ENCODE measurements at regions not wholly inside any gene's neighbourhood (a gene's known extent, or its start where the extent isn't known, plus 50 kb on each side); places are given as distances from the start of the nearest gene placed in this dataset.
A peak's percentile ranks its signal among the peaks of the same experiment; 100 is the strongest.
"Not testable (repeated sequence)": the region's sequence is repeated elsewhere in the genome, so short reads cannot be mapped to it uniquely, and the experiment has no call there.

DNA sequence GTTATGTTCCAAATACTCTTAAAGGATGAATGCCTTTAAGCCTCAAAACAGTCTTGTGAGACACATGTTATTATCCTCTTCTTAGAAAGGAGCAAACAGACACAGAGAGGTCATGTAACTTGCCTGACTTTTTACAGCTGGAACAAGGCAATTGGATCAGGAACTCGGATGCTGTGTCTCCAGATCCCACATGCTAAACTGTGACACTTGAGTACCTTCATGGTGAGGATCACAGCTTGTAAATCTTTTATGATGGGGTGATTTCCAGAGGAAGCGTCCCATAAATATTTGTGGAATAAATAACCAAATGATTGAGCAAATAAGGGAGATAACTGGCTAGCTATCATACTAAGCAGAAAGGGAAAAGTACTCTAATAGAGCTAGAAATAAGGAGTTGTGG lies 171.2 kb downstream of the C11orf91 start:
- DNase-seq (ENCODE audit: low read depth in 2 of 2): no peak

DNA sequence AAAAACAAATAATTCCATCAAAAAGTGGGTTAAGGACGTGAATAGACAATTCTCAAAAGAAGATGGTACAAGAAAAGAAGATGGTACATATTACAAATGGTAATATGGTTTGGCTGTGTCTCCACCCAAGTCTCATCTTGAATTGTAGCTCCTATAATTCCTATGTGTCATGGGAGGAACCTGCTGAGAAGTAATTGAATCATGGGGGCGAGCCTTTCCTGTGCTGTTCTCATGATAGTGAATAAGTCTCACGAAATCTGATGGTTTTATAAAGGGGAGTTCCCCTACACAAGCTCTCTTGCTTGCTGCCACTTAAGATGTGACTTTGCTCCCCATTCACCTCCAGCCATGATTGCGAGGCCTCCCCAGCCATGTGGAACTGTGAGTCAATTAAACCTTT lies 172.9 kb downstream of the C11orf91 start:
- DNase-seq (ENCODE audit: low read depth in 2 of 2): not testable (repeated sequence)

DNA sequence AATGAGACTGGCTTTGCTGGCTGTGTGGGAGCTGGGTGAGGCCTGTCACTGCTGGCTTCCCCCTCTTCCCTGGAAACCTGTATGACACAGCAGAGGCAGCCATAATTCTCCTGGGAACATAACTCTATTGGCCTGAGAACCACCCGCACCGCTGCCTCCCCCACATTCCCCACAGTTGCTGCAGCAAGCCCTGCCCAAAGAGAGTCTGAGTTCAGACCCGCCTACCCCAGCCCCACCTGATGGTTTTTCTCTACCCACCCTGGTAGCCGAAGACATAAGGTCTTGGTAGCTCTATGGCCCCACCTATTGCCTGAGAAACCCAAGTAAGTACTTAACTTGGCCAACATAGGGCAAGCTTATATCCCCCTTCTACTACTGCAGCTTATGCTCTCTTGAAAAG lies 174.8 kb downstream of the C11orf91 start:
- no peak for DNase-seq (ENCODE audit: low read depth in 2 of 2)

DNA sequence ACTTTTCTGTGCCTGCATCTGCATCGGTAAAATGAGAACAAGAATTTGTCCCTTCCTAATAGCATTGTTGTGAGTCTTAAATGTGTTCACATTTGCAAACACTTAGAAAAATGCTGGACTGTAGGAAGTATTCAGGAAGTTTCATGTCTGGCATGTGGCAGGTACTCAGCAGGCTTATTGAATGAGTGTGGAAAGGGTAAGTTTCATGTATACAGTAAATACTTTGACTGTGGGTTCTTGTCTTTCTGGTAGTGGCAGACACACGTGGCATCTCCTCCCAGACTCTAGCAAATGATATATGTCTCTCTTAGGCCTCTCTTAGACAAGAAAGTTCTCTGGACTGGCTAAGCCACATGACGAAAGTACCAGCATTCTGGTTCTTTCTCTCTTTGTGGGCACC lies 179.2 kb downstream of the C11orf91 start:
- DNase-seq (ENCODE audit: low read depth in 2 of 2): no peak

DNA sequence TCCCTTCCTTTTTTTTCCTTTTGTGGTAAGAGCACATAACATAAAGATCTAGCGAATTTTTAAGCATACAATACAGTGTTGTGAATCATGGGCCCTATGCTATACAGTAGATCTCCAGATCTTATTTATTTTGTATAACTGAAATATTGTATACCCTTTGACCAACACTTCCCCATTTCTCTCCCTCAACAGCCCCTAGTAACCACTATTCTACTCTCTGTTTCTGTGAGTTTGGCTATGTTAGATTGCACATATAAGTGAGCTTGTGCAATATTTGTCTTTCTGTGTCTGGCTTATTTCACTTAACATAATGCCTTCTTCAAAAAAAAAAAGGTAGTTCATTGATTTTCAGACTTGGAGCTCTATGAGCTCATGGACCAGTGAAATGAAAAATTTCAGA lies 180.5 kb downstream of the C11orf91 start:
- no peak for DNase-seq (ENCODE audit: low read depth in 2 of 2)

DNA sequence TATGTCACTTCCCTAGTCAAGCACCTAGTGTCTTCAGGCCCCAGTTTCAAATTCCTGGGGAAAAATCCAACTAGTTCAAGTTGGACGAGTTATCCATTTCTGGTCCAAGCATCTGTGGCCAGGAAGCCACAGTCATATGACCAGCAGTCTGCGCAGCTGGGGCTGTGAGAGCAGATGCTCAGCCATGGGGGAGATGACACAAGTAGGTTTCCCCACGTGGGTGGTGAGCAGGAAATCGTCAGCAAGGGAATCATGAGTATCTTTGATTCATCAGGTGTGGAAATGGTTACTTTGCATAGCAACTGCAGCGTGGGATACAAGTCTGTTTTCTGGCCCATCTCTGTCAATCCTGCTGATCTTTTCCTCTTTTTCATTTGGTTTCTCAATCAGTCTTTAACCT lies 185.3 kb downstream of the C11orf91 start:
- peak in 1 of 2 donors; percentile 81 for DNase-seq (ENCODE audit: low read depth in 2 of 2)

DNA sequence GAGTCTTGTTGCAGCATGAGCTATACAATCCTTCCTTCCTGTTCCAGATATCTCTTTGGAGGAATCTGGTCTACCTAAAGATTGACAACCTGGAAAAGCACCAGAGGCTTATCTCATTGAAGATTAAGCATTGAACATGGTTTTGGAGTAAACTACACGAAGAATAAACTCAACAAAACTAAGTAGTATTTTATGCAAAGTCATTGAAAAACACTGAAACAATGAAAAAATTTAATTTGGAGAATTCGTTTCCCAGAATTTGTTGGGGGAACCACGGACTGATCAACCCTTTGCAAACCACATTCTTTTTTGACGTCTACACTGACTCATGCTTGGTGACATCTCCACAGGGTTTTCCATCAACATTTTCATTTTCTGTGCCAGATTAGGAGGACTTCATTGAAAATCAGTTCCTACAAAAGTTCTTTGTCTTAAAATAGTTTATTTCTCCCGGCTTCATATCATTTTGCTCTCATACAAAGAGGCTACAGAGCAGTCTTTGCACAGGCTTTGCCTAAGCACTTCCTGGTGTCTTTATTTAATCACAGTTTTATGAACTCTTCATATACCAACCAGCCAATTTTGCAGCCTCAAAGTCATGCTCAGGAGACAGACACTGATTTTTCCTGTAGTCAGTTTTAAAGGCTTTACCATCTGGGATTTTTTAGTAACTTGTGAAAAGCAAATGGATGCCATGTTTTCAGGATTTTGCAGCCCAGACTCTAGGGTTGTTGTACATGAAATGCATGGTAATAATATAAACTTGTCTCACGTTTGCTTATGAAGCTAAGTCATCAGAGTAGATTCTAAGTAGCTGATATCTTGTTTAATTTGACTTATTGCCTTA lies 186.3 kb downstream of the C11orf91 start:
- DNase-seq (ENCODE audit: low read depth in 2 of 2): no peak

DNA sequence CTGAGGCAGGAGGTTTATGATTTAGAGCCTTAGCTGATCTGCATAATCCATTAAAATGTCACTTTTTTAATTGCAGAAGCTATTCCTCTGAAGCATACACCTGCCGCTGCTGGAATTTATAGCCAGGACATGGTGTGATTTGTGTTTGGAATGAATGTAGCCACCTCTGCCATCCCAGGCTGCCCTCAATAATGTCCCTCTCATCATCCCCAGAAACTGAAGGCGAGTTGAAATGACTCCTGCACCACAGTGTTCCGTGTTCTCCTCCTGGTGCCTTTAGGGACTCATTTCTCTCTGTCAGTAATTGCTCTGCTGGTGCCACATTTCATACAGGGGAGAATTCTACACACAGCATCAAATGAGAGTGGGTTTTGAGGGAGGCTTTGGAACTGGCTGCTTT lies 191.0 kb downstream of the C11orf91 start:
- DNase-seq (ENCODE audit: low read depth in 2 of 2): no peak

DNA sequence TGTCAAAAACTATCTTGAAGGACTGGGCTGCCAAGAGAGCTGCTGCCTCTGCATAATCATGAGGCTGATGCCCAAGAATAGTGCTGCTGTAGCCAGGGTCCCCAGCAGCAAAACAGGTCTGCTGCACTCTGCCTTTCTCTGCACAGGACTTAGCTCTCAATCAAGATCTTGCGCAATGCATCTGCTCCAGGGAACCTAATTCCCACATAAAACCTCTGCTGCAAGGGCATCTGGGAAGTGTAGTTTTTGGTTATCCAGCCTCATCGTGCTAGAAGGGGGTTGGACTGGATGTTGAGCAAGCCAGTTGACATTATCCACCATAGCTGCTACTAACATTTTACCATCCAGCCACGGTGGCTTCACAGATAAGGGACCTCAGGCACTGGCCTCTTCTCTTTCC lies 192.7 kb downstream of the C11orf91 start:
- DNase-seq (ENCODE audit: low read depth in 2 of 2): peak; percentile 15 to 42

DNA sequence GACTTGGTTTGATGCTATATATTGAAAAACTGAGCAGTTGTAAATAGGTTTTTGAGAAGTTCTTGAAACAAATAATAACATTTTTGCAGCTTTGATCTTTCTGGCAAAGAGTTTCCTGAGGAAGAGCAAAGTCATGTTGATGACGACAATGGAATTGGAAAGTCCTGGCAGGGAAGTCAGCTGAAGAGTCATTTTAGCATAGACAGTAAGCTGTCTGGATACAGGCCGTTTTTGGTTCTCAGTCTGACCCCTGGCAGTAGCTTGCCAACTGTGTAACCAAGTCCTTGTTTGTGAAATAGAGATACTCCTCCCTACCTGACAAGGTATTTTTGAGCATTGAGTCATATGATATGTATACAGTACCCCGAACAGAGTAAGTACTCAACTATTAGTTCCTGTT lies 193.3 kb downstream of the C11orf91 start:
- peak; percentile 50 to 89 for DNase-seq (ENCODE audit: low read depth in 2 of 2)

DNA sequence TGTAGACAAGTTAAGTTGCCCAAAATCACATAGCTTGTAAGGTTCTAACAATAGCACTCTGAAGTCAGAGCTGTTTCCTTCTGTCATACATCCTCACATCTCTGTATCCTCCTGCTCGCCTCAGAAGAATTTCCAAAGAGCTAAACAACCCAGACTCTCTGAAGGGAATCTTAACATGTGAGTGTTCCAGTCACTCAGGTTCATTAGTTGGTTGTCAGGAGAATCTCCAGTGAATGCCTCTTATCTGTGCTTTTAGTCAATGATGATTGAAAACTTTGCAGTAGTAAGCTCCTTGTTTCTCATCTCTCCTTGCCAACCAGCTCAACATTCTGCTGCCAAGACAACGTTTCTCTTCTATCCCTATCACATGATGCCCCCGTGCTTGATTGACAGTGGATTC lies 195.5 kb downstream of the C11orf91 start:
- DNase-seq (ENCODE audit: low read depth in 2 of 2): peak in 1 of 2 donors; percentile 31

DNA sequence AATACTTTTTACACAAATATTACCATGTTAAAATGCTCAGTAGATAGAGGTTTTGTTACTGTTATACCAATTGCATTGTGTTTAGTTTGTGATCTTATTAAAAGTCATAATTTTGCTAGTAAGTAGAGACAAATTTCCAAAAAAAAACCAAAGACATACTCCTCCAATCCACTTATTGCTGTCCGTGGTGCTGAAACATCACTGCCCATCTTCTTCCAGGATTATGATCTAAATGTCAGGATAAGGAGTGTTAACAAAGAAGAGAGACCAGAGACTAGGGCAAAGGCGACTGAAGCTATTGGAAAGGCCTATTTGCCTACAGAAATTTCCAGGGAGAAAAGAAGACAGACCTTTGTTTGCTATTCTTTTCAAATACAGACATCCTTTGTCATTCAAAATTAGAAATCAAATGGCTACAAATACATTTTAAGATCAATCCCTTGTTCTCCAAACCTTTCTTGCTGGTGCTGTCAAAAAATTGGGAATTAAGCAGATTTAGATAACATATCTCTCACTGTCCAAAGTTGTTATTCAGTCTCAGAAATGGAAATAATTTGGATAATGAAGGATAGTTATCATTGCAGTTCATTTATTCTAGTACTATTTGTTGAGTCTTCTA lies 199.7 kb downstream of the C11orf91 start:
- DNase-seq (ENCODE audit: low read depth in 2 of 2): peak; percentile 44 to 57

DNA sequence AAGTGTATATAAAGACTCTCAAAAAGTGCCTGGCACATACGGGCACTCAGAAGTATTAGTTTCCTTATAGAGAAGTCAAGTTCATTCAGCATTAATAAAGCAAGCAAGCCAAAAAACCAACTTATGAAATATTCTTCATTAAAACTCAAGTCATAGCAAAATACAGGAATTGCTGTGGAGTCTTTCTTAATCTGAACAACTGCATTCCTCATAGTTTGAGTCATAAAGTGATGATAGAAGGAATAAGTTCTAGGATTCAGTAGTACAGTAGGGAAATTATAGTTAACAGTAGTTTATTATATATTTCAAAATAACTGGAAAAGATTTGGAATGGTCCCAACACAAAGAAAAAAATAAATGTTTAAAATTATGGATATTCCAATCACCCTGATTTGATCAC lies 200.3 kb downstream of the C11orf91 start:
- DNase-seq (ENCODE audit: low read depth in 2 of 2): no peak

DNA sequence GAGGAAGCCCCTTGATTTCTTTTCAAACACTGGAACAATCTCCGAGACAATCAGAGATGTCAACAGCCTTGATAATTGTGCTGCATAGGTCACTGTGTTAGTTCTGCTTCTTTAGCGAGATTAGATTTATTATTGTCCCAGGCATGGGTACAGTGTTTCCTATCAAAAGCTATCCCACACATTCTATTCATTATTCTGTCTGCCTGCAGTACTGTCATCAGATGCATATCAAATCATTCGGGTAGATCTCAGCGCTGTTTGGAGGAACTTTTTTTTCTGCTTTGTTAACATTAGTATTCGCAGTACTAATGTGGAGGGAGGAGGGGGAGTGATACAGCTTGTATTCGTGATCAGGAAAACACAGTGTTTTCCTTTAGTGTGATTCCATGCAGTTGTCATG lies 208.0 kb downstream of the C11orf91 start:
- no peak for DNase-seq (ENCODE audit: low read depth in 2 of 2)

DNA sequence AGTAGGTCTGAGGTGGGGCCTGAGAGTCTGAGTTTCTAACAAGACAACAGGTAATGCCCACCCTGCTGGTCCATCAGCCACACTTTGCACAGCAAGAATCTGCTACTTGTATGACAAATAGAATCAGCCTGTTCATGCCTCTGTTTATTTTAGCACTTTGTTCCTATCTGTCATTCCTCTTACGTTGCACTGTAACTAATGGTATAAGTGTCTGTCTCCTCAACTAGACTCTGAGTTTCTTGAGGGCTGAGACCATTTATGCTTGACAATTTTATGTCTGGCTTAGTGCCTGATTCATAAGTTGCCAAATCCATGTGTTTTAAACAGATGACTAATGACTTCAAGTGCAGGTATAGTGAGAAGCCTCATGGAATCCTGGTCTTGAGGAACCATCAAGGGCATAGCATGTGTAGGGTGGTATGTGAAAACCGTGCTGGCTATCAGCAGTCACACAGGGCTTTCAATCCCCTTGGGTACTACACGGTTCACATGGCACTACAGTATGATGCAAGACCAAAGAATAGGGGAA lies 209.7 kb downstream of the C11orf91 start:
- no peak for DNase-seq (ENCODE audit: low read depth in 2 of 2)

DNA sequence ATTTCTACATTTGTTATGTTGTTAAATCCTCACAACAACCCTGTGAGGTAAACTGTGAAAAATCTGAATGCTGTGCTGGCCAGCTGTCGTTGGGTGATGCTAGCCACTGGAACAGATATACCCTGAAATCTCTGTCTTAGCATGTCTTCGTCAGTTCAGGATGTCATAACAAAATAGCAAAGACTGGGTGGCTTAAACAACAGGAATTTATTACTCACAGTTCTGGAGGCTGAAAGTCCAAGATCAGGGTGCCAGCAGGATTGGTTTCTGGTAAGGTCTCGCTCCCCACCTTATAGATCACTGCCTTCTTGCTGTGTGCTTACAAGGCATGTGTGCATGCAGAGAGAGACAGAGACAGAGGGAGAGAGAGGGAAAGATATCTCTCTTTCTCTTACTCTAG lies 211.7 kb downstream of the C11orf91 start:
- no peak for DNase-seq (ENCODE audit: low read depth in 2 of 2)

DNA sequence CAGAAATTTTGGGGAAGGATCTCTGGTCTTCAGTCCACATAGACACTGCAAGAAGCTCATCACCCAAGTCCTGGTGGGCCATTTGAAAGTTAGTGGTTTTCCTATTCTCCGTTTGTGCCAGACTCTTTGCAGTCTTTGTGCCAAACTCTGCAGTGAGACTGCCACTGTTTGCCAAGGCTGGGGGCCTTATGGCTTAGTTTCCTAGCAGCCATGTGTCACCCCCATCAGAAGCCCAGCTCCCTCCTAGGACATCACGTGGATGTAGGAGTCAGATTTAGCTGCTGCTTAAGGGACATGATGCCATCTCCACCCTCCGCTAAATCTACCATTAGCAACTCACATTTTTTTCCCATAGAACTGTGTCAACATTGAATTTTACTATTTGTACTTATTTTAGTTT lies 220.0 kb downstream of the C11orf91 start:
- no peak for DNase-seq (ENCODE audit: low read depth in 2 of 2)

DNA sequence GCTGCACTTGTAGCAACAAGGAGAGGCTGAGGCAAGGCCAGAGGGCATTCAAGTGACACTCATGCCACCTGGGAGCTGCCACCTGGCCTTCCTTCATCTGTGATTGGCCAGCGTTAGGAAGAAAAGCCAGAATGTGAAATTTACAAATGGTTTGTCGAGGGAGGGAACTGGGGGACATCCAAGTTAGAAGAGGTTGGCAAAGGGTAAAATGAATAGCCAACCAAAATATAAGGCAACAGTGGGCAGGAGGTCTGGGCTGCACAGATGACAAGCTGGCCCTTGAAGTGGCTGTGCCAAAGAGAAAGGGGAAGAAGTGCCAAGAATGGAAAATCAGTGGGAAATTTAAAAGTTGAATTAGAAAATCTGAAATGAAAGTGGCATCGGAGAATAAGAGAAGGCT lies 221.4 kb downstream of the C11orf91 start:
- no peak for DNase-seq (ENCODE audit: low read depth in 2 of 2)

DNA sequence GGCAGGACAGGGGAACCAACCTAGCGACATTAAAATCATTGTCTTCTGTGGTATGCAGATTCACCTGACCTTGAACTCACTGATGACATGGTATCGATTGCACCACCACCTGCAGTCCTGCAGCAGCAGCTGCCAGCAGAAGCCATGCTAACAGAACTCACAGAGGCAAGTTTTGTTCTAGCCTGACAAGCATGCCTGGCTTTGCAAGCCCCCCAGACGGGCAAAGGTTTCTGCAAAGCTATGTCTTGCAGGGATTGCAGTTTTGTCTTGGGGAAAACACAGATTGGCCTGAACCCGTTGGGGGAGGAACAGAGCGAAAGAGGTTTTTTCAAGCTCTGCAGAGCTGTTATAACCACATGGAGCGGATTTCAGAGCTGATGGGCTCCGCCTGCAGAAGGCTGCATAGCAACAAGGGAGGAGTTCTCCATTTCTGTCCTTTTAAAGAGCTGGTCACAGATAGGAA lies 221.0 kb downstream of the HIPK3 start:
- DNase-seq (ENCODE audit: low read depth in 2 of 2): no peak

DNA sequence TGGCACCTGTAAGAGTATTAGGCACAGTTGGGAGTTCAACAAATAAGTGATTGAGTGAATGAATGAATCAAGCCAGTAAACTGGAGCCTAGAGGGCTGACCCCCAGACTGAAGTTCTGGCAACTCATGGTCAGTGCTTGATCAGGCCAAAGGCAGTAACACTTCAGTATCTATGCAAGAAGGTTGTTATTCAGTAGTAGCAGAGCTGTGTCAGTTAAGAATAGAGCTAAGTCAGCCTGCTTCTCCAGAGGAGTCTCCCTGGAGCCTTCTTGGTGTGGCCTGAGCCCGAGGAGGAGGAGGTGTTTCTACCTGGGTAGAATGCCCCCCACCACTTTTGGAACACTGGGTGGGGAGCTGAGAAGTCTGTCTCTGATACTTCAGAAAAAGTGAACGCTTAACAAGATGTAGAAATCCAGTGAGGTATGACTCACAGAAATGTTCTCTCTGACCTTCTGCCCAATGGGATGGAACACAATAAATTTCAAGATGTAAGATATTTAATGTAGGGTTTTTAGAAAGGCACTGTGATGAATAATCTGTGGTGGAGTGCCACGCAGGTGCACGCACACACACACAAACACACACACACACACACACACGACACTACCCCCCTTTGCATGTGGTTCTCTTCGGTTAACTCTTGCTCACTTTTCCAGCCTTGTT lies 219.9 kb downstream of the HIPK3 start:
- DNase-seq (ENCODE audit: low read depth in 2 of 2): peak in 1 of 2 donors; percentile 35

DNA sequence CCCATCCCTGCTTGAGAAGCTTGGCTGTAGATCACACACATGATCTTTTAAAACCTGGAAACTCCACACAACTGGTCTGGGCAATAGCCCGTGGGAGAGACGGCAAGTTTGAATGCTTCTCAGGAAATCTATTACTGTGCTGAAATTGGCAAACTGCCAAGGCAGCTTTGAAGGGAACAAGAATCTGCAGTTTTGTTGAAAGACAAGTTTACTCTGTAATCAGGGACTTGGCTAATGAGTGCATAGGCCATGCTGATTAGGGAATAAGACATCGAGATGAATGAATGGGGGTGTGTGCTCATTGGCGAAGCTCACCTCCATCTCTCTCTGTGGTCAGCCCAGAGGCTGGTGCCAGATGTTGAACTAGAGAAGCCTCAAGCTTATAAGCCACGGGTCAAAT lies 218.8 kb downstream of the HIPK3 start:
- peak; percentile 65 to 91 for DNase-seq (ENCODE audit: low read depth in 2 of 2)

DNA sequence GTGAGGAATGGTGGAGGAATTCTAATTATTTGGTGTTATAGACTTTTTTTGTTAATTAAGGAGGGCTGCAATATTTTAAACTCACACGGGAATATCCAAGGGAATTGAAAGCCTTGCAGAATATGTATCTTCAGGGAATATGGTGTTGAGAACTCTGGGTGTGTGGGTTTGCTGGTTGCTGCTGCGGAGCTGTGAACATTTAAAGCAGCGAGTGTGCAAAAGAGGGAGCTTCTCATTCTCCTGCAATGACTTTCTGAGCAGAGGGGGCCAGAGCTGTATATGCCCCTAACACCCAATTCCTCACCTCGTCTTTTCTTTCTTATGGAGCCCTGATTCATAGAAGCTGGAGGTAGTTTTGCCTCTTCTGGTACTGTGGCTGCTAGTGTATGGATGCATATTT lies 217.7 kb downstream of the HIPK3 start:
- no peak for DNase-seq (ENCODE audit: low read depth in 2 of 2)

Measured in lung microvascular endothelial cell (primary cell).